H1 (cell line): ENCODE measurements at regions not wholly inside any gene's neighbourhood (a gene's known extent, or its start where the extent isn't known, plus 50 kb on each side); places are given as distances from the start of the nearest gene placed in this dataset.

Source experiments
- BCL11A ChIP-seq, 2 experiments: IDR thresholded peaks; one replicate each; pipeline ENCODE4 v1.6.1; 2011; ENCODE audit warnings: low read depth in 2 of 2, low read length in 2 of 2, mild to moderate bottlenecking in 2 of 2
- HDAC6 ChIP-seq: IDR thresholded peaks from one replicate; pipeline ENCODE4 v1.7.1; 2012; ENCODE audit warnings: low read depth, mild to moderate bottlenecking, inconsistent platforms, low read length, moderate library complexity
- SRF ChIP-seq: IDR thresholded peaks from 2 replicates; pipeline ENCODE4 v1.6.1; 2011; ENCODE audit warnings: mild to moderate bottlenecking, low read depth, low read length, moderate library complexity
- TF ChIP-seq, protein P1 (sequence below): IDR thresholded peaks from 2 replicates; pipeline ENCODE4 v1.6.1; 2012; ENCODE audit warnings: inconsistent platforms

DNA sequence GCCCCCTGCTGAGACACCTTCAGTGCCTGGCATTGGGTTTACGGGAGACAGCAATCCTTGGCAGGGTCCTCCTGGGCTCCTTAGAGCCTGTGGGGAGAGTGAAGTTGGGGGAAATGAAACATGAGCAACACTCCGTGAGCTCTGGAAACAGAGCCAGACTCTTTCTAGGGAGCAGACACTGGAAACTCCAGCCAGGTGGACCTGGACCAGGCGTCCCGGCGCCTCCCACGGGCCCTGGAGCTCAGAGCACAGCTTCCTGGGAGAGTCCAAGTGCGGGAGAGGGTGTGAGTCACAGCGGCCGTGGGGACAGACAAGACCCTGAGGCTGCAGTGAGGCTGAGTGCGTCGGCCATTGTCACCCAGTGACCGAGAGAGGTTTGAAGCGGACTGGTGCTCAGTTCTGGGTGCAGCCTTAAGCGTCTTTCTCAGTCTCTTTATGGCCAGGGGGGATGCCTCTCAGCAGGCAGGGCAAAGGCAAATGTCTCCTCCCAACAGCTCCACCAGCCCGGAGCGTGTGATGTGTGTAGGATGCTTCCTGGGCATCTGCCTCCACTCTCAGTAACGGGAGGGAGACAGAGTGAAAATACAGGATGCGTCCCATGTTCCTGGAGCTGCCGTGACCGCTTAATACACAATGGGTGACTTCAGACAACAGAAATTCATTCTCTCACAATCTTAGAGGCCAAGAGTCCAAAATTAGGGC is 399.2 kb downstream of the SHANK2 start (continued):
- TF ChIP-seq SRF (no peak), HDAC6 (no peak), BCL11A (IDR thresholded peaks at IDR 0.05; ENCODE audit: low read depth in 2 of 2, low read length in 2 of 2) (no peak)
- TF ChIP-seq, protein P1, sequence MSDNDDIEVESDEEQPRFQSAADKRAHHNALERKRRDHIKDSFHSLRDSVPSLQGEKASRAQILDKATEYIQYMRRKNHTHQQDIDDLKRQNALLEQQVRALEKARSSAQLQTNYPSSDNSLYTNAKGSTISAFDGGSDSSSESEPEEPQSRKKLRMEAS = no peak
